ENCODE measurements at regions not wholly inside any gene's neighbourhood (a gene's known extent, or its start where the extent isn't known, plus 50 kb on each side); places are given as distances from the start of the nearest gene placed in this dataset.
A peak's percentile ranks its signal among the peaks of the same experiment; 100 is the strongest.
"Not testable (repeated sequence)": the region's sequence is repeated elsewhere in the genome, so short reads cannot be mapped to it uniquely, and the experiment has no call there.

- H3K4me3 ChIP-seq (ENCODE audit: low read length): no peak overlapping the region
- TF ChIP-seq, protein P1, sequence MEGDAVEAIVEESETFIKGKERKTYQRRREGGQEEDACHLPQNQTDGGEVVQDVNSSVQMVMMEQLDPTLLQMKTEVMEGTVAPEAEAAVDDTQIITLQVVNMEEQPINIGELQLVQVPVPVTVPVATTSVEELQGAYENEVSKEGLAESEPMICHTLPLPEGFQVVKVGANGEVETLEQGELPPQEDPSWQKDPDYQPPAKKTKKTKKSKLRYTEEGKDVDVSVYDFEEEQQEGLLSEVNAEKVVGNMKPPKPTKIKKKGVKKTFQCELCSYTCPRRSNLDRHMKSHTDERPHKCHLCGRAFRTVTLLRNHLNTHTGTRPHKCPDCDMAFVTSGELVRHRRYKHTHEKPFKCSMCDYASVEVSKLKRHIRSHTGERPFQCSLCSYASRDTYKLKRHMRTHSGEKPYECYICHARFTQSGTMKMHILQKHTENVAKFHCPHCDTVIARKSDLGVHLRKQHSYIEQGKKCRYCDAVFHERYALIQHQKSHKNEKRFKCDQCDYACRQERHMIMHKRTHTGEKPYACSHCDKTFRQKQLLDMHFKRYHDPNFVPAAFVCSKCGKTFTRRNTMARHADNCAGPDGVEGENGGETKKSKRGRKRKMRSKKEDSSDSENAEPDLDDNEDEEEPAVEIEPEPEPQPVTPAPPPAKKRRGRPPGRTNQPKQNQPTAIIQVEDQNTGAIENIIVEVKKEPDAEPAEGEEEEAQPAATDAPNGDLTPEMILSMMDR (IDR thresholded peaks at IDR 0.05; ENCODE audit: insufficient read depth, low read depth, low read length, missing control alignments): no peak
- no peak for DNase-seq (ENCODE audit: low read depth)
These were observed 107.8 kb upstream of the PNPT1 start for GRCh38 chr2:55801436-55801835.

DNA sequence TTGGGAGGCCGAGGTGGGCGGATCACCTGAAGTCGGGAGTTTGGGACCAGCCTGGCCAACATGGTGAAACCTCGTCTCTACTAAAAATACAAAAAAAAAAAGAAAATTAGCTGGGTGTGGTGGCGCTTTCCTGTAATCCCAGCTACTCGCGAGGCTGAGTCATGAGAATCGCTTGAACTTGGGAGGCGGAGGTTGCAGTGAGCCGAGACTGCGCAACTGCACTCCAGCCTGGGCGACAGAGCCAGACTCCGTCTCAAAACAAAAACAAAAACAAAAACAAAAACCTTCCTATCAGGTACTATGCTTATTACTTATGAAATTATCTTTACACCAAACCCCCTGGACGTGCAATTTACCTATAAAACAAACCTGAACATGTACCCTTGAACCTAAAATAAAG is 106.0 kb upstream of the PNPT1 start:
- not testable (repeated sequence) for H3K4me3 ChIP-seq (ENCODE audit: low read length); DNase-seq (ENCODE audit: low read depth)

DNA sequence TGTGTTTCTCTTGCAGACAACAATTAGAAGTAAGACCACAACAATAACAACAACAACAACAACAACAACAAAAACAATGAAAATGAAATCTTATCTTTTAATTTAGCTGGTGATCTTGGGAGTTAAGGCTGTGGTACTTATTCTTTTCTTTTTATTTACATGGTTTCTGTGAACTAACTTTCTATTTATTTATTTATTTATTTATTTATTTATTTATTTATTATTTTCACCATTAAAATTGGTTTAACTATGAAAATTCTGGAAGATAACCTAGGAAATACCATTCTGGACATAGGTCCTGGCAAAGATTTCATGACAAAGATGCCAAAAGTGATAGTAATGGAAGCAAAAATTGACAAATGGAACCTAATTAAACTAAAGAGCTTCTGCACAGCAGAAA is 102.5 kb upstream of the PNPT1 start:
- TF ChIP-seq, protein P1 (IDR thresholded peaks at IDR 0.05; ENCODE audit: insufficient read depth, low read depth, low read length, missing control alignments): no peak

DNA sequence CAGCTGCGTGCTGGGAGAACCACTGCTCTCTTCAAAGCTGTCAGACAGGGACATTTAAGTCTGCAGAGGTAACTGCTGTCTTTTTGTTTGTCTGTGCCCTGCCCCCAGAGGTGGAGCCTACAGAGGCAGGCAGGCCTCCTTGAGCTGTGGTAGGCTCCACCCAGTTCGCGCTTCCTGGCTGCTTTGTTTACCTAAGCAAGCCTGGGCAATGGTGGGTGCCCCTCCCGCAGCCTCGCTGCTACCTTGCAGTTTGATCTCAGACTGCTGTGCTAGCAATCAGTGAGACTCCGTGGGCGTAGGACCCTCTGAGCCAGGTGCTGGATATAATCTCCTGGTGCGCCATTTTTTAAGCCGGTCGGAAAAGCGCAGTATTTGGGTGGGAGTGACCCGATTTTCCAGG is 100.0 kb upstream of the PNPT1 start:
- H3K4me3 ChIP-seq (ENCODE audit: low read length): not testable (repeated sequence)
- DNase-seq (ENCODE audit: low read depth): peak; percentile 29

More for the DNA sequence above, 102.5 kb upstream of the PNPT1 start:
- DNase-seq (ENCODE audit: low read depth): no peak
- no peak overlapping the region for H3K4me3 ChIP-seq (ENCODE audit: low read length)

DNA sequence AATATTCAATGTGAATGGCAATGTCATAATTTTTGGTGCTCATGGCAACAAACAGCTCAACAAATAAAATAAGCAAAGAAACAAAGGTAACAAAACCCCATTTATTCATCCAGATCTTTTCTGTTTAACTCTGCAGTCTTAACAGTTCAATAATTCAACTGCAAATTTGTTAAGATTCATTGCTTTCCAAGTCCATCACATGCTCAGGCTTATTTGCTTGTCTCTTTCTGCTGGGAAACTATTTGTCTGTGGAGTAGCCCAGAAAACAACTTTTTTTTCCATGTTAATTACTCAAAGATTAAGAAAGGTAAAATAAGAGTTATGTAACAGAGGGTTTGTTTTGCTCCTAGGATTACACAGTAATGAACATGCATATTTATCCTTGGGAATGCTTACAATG is 92.6 kb upstream of the PNPT1 start:
- TF ChIP-seq, protein P1 (IDR thresholded peaks at IDR 0.05; ENCODE audit: insufficient read depth, low read depth, low read length, missing control alignments): no peak
- no peak for DNase-seq (ENCODE audit: low read depth)
- H3K4me3 ChIP-seq (ENCODE audit: low read length): no peak overlapping the region

GRCh38 chr2:55783751-55784150 is 90.1 kb upstream of the PNPT1 start:
- DNase-seq (ENCODE audit: low read depth); H3K4me3 ChIP-seq (ENCODE audit: low read length): not testable (repeated sequence)

GRCh38 chr2:55782528-55783173 is 89.0 kb upstream of the PNPT1 start:
- TF ChIP-seq, protein P1 (IDR thresholded peaks at IDR 0.05; ENCODE audit: insufficient read depth, low read depth, low read length, missing control alignments): no peak
- no peak for DNase-seq (ENCODE audit: low read depth)
- H3K4me3 ChIP-seq (ENCODE audit: low read length): no peak overlapping the region

- TF ChIP-seq, protein P1 (IDR thresholded peaks at IDR 0.05; ENCODE audit: insufficient read depth, low read depth, low read length, missing control alignments): no peak
- H3K4me3 ChIP-seq (ENCODE audit: low read length): no peak overlapping the region
- DNase-seq (ENCODE audit: low read depth): no peak
These were observed 87.9 kb upstream of the PNPT1 start for GRCh38 chr2:55781542-55781941.

- no peak for DNase-seq (ENCODE audit: low read depth)
- TF ChIP-seq, protein P1 (IDR thresholded peaks at IDR 0.05; ENCODE audit: insufficient read depth, low read depth, low read length, missing control alignments): no peak
- peak overlapping the region; percentile 31 for H3K4me3 ChIP-seq (ENCODE audit: low read length)
These were observed 87.1 kb upstream of the PNPT1 start for GRCh38 chr2:55780697-55781096.

Data from epithelial cell of esophagus (primary cell).